ENCODE measurements at regions not wholly inside any gene's neighbourhood (a gene's known extent, or its start where the extent isn't known, plus 50 kb on each side); places are given as distances from the start of the nearest gene placed in this dataset.

GRCh38 chr14:82192387-82192786 is 658.7 kb upstream of the SEL1L start (continued):
- TF ChIP-seq ZSCAN18 (CRISPR knock-in tag; IDR thresholded peaks at IDR 0.05), result no peak
- TF ChIP-seq ZNF263 (CRISPR knock-in tag; IDR thresholded peaks at IDR 0.05; ENCODE audit: low read depth), result no peak
- no peak for TF ChIP-seq ZBTB21 (CRISPR knock-in tag; IDR thresholded peaks at IDR 0.05; ENCODE audit: borderline replicate concordance)
- TF ChIP-seq, protein P1, sequence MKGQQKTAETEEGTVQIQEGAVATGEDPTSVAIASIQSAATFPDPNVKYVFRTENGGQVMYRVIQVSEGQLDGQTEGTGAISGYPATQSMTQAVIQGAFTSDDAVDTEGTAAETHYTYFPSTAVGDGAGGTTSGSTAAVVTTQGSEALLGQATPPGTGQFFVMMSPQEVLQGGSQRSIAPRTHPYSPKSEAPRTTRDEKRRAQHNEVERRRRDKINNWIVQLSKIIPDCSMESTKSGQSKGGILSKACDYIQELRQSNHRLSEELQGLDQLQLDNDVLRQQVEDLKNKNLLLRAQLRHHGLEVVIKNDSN (CRISPR knock-in tag; IDR thresholded peaks at IDR 0.05), result no peak
- no peak for TF ChIP-seq ATF1 (CRISPR knock-in tag; IDR thresholded peaks at IDR 0.05)
- TF ChIP-seq HMGA2 (CRISPR knock-in tag; IDR thresholded peaks at IDR 0.05), result no peak
- no peak for TF ChIP-seq TCF7 (CRISPR knock-in tag; IDR thresholded peaks at IDR 0.05; ENCODE audit: low read depth)
- TF ChIP-seq PREB (CRISPR knock-in tag; IDR thresholded peaks at IDR 0.05; ENCODE audit: borderline replicate concordance), result no peak

- no peaks in the 10 kb centered on the region for H3K27me3 Mint-ChIP-seq (ENCODE audit: low read depth)
- H3K4me3 Mint-ChIP-seq, result no peak overlapping the region
- peaks cover 8% of the 10 kb centered on the region for H3K4me1 Mint-ChIP-seq
- H3K36me3 Mint-ChIP-seq, result no peaks in the 10 kb centered on the region
- ChIA-PET CTCF (no interaction called here), POLR2A (no interaction called here)
- H3K27ac Mint-ChIP-seq, result no peak overlapping the region
- ATAC-seq, result no peak
- DNase-seq (ENCODE audit: low spot score), result no peak
- no peaks in the 10 kb centered on the region for H3K9me3 Mint-ChIP-seq
- TF ChIP-seq NR2C2 (CRISPR knock-in tag; IDR thresholded peaks at IDR 0.05), result no peak
- no peak for TF ChIP-seq MYBL2 (CRISPR knock-in tag; IDR thresholded peaks at IDR 0.05)
- TF ChIP-seq, protein P2, sequence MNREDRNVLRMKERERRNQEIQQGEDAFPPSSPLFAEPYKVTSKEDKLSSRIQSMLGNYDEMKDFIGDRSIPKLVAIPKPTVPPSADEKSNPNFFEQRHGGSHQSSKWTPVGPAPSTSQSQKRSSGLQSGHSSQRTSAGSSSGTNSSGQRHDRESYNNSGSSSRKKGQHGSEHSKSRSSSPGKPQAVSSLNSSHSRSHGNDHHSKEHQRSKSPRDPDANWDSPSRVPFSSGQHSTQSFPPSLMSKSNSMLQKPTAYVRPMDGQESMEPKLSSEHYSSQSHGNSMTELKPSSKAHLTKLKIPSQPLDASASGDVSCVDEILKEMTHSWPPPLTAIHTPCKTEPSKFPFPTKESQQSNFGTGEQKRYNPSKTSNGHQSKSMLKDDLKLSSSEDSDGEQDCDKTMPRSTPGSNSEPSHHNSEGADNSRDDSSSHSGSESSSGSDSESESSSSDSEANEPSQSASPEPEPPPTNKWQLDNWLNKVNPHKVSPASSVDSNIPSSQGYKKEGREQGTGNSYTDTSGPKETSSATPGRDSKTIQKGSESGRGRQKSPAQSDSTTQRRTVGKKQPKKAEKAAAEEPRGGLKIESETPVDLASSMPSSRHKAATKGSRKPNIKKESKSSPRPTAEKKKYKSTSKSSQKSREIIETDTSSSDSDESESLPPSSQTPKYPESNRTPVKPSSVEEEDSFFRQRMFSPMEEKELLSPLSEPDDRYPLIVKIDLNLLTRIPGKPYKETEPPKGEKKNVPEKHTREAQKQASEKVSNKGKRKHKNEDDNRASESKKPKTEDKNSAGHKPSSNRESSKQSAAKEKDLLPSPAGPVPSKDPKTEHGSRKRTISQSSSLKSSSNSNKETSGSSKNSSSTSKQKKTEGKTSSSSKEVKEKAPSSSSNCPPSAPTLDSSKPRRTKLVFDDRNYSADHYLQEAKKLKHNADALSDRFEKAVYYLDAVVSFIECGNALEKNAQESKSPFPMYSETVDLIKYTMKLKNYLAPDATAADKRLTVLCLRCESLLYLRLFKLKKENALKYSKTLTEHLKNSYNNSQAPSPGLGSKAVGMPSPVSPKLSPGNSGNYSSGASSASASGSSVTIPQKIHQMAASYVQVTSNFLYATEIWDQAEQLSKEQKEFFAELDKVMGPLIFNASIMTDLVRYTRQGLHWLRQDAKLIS (CRISPR knock-in tag; IDR thresholded peaks at IDR 0.05; ENCODE audit: borderline replicate concordance), result no peak
- TF ChIP-seq ZNF219 (CRISPR knock-in tag; IDR thresholded peaks at IDR 0.05; ENCODE audit: borderline replicate concordance), result no peak
- no peak for TF ChIP-seq ZNF317 (CRISPR knock-in tag; IDR thresholded peaks at IDR 0.05; ENCODE audit: borderline replicate concordance, low read depth)
- TF ChIP-seq SOX15 (CRISPR knock-in tag; IDR thresholded peaks at IDR 0.05), result no peak
- no peak for TF ChIP-seq IRF2 (CRISPR knock-in tag; IDR thresholded peaks at IDR 0.05; ENCODE audit: borderline replicate concordance, low read depth)
- TF ChIP-seq, protein P3, sequence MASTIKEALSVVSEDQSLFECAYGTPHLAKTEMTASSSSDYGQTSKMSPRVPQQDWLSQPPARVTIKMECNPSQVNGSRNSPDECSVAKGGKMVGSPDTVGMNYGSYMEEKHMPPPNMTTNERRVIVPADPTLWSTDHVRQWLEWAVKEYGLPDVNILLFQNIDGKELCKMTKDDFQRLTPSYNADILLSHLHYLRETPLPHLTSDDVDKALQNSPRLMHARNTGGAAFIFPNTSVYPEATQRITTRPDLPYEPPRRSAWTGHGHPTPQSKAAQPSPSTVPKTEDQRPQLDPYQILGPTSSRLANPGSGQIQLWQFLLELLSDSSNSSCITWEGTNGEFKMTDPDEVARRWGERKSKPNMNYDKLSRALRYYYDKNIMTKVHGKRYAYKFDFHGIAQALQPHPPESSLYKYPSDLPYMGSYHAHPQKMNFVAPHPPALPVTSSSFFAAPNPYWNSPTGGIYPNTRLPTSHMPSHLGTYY (CRISPR knock-in tag; IDR thresholded peaks at IDR 0.05), result no peak
- no peak for TF ChIP-seq CREM (CRISPR knock-in tag; IDR thresholded peaks at IDR 0.05)
- TF ChIP-seq NFATC4 (CRISPR knock-in tag; IDR thresholded peaks at IDR 0.05), result no peak
- TF ChIP-seq TEAD1 (CRISPR knock-in tag; IDR thresholded peaks at IDR 0.05), result no peak
- TF ChIP-seq NR1H2 (CRISPR knock-in tag; IDR thresholded peaks at IDR 0.05), result no peak
- TF ChIP-seq PRRX2 (CRISPR knock-in tag; IDR thresholded peaks at IDR 0.05), result no peak
- no peak for TF ChIP-seq ZNF671 (CRISPR knock-in tag; IDR thresholded peaks at IDR 0.05)
- TF ChIP-seq, protein P4, sequence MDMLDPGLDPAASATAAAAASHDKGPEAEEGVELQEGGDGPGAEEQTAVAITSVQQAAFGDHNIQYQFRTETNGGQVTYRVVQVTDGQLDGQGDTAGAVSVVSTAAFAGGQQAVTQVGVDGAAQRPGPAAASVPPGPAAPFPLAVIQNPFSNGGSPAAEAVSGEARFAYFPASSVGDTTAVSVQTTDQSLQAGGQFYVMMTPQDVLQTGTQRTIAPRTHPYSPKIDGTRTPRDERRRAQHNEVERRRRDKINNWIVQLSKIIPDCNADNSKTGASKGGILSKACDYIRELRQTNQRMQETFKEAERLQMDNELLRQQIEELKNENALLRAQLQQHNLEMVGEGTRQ (CRISPR knock-in tag; IDR thresholded peaks at IDR 0.05), result no peak
- TF ChIP-seq NR3C1 (CRISPR knock-in tag; conservative IDR thresholded peaks at IDR 0.05; ENCODE audit: low read depth), result no peak
- TF ChIP-seq, protein P5, sequence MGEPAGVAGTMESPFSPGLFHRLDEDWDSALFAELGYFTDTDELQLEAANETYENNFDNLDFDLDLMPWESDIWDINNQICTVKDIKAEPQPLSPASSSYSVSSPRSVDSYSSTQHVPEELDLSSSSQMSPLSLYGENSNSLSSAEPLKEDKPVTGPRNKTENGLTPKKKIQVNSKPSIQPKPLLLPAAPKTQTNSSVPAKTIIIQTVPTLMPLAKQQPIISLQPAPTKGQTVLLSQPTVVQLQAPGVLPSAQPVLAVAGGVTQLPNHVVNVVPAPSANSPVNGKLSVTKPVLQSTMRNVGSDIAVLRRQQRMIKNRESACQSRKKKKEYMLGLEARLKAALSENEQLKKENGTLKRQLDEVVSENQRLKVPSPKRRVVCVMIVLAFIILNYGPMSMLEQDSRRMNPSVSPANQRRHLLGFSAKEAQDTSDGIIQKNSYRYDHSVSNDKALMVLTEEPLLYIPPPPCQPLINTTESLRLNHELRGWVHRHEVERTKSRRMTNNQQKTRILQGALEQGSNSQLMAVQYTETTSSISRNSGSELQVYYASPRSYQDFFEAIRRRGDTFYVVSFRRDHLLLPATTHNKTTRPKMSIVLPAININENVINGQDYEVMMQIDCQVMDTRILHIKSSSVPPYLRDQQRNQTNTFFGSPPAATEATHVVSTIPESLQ (CRISPR knock-in tag; IDR thresholded peaks at IDR 0.05), result no peak
- TF ChIP-seq, protein P6, sequence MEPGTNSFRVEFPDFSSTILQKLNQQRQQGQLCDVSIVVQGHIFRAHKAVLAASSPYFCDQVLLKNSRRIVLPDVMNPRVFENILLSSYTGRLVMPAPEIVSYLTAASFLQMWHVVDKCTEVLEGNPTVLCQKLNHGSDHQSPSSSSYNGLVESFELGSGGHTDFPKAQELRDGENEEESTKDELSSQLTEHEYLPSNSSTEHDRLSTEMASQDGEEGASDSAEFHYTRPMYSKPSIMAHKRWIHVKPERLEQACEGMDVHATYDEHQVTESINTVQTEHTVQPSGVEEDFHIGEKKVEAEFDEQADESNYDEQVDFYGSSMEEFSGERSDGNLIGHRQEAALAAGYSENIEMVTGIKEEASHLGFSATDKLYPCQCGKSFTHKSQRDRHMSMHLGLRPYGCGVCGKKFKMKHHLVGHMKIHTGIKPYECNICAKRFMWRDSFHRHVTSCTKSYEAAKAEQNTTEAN (CRISPR knock-in tag; IDR thresholded peaks at IDR 0.05), result no peak
Measured at GRCh38 chr14:82223276-82223675, 689.6 kb upstream of the SEL1L start.

All from WTC11 (cell line).